Right cardiac atrium (tissue), 5 donors: ENCODE measurements at regions not wholly inside any gene's neighbourhood (a gene's known extent, or its start where the extent isn't known, plus 50 kb on each side); places are given as distances from the start of the nearest gene placed in this dataset.
A peak's percentile ranks its signal among the peaks of the same experiment; 100 is the strongest.

ENCODE experiments used
- ATAC-seq, 2 donors: fragments of 200-7000 bp; cut with Tn5 transposase; one replicate each; pipeline versions ENCODE4 v1.8.0 to v1.9.1; 2020; ENCODE audit warnings: moderate library complexity in 2 of 2, mild to moderate bottlenecking in 1 of 2
- DNase-seq, 3 donors: peaks; one replicate each; pipeline ENCODE4 v3.0.0-alpha.2; 2020
- H3K27ac ChIP-seq: one replicate; pipeline ENCODE4 v1.5.1; 2013; ENCODE audit warnings: mild to moderate bottlenecking, low read length, control low read depth, moderate library complexity
- H3K27me3 ChIP-seq: one replicate; pipeline ENCODE4 v1.6.1; 2013; ENCODE audit not compliant: control insufficient read depth, insufficient read depth
- H3K4me1 ChIP-seq: one replicate; pipeline ENCODE4 v1.6.1; 2013; ENCODE audit warnings: low read length; ENCODE audit not compliant: control insufficient read depth, insufficient read depth
- H3K4me3 ChIP-seq: one replicate; pipeline ENCODE4 v1.5.1; 2013; ENCODE audit warnings: low read length, control low read depth
- H3K9me3 ChIP-seq: one replicate; pipeline ENCODE4 v1.6.1; 2013; ENCODE audit warnings: low read length; ENCODE audit not compliant: control insufficient read depth
- WGBS: extraction: QIAGEN DNeasy Blood & Tissue Kit; methylation state at CpG from one replicate; pipeline ENCODE4 v1.1.7; 2013; 5-methylcytosine and 5-hydroxymethylcytosine counted together
- intact Hi-C, 4 donors: fragments of 100-400 bp; cut with DNase I; formaldehyde crosslinking; loops; one replicate each; pipeline versions ENCODE4 v1.11.0 to v1.14.0; 2022 to 2023
- donor health status: healthy with polysubstance abuse.
- donor health status: DM: no; HTN: yes; CAD: no.
- donor health status: DM: no; HTN: no; CAD: no.
- donor health status: DM: no; HTN: yes; CAD: no; lungs with severe emphysema.
- donor health status: DM: yes; HTN: yes; CAD: no.

DNA sequence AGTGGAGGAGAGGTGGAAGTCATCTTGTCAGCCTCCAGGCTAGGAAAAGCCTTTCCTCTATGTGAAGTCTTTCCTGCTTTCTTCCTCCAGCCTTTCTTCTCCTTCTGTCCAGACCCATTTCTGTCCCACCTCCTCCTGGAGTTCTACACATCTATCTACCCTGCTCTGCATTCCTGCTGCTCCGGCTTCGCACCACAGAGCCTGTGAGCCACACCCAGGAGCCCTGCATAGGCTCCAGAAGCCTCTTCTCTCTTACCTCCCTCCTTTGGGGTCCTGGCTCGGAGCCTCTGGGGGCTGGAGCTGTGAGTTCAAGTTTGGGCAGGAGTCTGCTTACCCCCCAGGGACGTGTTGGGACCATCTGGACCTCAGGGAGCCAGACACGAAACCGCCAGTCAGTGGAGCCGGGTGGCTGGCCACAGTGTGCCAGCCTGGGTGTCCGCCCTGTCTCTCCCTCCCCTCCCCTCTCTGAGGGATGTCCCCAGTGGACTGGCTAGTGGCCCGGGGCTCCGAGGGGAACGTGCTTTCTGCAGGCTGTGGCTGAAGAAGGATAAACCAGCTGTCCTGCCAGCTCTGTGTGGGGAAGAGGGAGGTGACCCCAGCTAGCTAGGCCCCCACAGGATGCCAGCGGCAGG, 99.2 kb downstream of the VEGFA start:
- DNase-seq (no peak), ATAC-seq (peak in 1 of 2 donors; percentile 73)
- Histone ChIP-seq H3K4me3 (no peak overlapping the region), H3K27ac (no peak overlapping the region), H3K9me3 (no peaks in the 10 kb centered on the region), H3K27me3 (no peaks in the 10 kb centered on the region), H3K4me1 (peaks cover 2% of the 10 kb centered on the region)
- intact Hi-C loops = no loop called here
- 57% methylated on average over 12 of the region's 12 CpGs for WGBS

DNA sequence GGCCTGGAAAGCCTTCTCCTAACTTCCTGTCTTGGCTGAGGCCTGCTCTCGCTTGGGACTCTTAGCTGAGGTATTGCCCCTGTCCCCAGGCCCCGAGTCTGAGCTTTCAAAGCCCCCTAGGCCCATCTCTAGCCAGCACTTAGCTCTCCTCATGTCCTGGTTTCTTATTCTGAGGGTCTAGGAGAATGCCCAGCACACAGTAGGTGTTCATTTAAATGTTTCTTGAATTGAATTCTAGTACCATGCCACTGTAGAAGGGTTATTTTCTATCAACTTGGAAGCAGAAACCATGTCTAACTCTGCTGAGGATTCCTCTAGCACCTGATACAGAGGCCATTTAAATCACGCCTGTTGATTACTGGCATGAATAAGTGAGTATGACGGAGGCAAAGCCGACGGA, 98.5 kb downstream of the VEGFA start:
- ATAC-seq (peak in 1 of 2 donors; percentile 19), DNase-seq (no peak)
- Histone ChIP-seq H3K9me3 (no peaks in the 10 kb centered on the region), H3K4me3 (no peak overlapping the region), H3K27me3 (no peaks in the 10 kb centered on the region), H3K27ac (no peak overlapping the region), H3K4me1 (peaks cover 2% of the 10 kb centered on the region)
- 88% methylated on average over 6 of the region's 6 CpGs for WGBS
- intact Hi-C loops = no loop called here

DNA sequence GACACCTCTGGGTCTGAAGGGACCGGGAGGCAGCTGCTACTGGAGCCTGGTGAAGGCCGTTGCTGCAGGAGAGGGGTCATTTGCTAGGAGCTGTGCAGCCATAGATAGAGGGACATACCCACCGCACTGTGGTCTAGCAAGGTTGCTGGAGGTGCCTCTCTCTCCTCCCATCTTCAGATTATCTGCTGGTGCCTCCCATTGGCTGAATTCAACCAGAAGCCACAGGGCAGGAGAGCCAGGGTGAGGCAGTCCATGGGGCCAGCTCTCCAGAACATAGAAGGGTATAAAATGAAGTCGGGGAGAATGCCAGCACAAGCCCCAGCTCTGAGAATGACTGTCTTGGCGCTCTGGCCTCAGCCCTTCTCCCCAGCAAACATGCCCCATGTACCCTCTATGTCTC, 98.0 kb downstream of the VEGFA start:
- intact Hi-C loops = no loop called here
- DNase-seq = no peak
- no peaks in the 10 kb centered on the region for H3K27me3 ChIP-seq
- H3K4me3 ChIP-seq = no peak overlapping the region
- H3K27ac ChIP-seq = no peak overlapping the region
- no peak for ATAC-seq
- 96% methylated on average over 5 of the region's 5 CpGs for WGBS
- no peaks in the 10 kb centered on the region for H3K9me3 ChIP-seq
- H3K4me1 ChIP-seq = peaks cover 2% of the 10 kb centered on the region

DNA sequence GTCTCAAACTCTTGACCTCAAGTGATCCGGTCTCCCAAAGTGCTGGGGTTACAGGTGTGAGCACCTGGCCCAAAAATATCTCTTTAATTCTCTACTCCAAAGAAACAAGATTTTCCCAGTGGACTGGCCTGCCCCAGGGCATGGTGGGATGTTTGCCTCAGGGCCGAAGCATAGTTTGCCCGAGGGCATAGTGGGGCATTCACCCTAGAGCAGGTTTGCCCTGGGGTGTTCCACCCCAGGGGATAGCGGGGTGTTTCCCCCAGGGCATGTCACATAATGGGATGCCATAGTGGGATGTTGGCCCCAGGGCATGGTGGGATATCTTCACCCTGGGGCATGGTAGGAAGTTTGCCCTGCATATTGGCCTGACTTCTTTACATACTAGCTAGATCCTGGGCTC, 97.2 kb downstream of the VEGFA start:
- Histone ChIP-seq H3K4me3 (no peak overlapping the region), H3K4me1 (peaks cover 2% of the 10 kb centered on the region), H3K27ac (no peak overlapping the region), H3K9me3 (no peaks in the 10 kb centered on the region), H3K27me3 (no peaks in the 10 kb centered on the region)
- DNase-seq = no peak
- 96% methylated on average over 4 of the region's 4 CpGs for WGBS
- intact Hi-C loops = no loop called here
- ATAC-seq = no peak

DNA sequence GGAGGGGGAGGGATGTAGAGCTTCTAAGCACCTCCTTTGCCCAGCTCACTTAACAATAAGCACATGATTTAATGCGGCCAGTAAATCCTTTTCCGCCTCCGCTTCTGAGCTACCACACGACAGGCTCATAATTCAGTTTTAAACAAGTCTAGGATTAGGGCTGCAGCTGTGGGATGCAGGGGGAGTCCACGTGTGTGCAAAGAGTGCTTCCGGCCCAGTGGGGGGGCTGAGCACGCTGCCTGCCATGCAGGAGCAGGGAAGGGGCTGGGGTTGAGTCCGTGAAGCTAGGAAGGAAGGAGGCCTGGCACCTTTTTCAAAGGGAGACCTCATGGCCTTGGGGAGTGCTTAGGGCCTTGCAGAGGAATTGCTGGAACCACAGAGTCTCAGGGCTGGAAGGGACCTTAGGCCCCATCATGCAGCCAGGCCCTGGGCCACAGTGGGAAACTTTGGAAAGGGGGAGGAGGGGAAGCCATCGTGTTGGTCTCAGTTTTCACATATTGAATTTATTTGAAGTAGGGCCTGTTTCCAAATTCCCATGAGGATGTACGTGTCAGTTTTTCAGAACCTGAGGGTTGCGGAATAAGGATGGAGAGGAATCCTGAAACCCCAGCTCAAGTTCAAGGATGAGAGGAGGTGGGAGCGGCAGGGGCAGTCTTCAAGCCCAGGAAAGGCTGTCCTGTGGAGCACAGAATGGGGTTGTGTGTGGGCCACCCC, 96.1 kb downstream of the VEGFA start:
- WGBS = 87% methylated on average over 12 of the region's 12 CpGs
- no peak overlapping the region for H3K4me3 ChIP-seq
- H3K9me3 ChIP-seq = no peaks in the 10 kb centered on the region
- ATAC-seq (no peak), DNase-seq (no peak)
- H3K27ac ChIP-seq = no peak overlapping the region
- no peaks in the 10 kb centered on the region for H3K27me3 ChIP-seq
- peaks cover 2% of the 10 kb centered on the region for H3K4me1 ChIP-seq
- intact Hi-C loops = no loop called here

DNA sequence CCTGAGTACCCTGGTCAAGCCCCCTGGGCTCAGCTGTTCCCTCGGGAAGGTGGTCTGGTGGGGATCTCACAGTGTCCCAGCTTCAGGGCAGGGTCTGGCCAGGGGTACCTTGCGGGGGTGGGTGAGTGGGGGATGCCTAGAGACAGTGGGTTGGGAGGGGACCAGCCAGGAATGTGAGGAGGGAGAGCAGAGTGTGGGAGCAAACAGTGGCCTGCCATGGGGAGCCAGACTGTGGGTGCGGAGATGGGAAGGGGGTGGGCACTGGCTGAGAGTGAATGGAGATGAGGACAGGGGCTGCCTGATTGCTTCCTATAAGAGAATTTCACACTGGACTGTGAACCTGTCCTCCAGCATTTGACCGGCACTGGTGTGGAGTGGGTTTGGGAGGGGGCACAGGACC, 95.1 kb downstream of the VEGFA start:
- Histone ChIP-seq H3K9me3 (no peaks in the 10 kb centered on the region), H3K4me3 (no peak overlapping the region), H3K4me1 (peaks cover 2% of the 10 kb centered on the region), H3K27ac (no peak overlapping the region), H3K27me3 (no peaks in the 10 kb centered on the region)
- intact Hi-C loops = no loop called here
- DNase-seq (no peak), ATAC-seq (no peak)
- WGBS = 83% methylated on average over 4 of the region's 4 CpGs

DNA sequence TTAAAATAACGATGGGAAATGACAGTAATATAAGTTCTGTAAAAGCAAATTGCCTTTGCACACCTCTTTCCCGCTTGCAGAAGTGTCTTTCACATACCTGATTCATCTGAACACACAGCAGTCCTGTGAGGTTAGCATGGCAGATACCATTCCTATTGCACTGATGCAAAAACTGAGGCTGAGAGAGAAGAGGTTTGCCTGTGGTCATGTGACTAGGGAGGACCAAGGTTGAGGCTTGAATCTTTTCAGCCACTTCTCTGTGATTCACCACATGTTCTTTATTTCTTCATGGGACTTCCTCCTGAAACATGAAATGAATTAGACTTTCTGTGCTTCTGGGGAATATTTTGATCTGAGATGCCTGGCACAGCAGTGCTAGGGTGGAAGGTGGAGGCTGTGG, 92.9 kb downstream of the VEGFA start:
- intact Hi-C loops = no loop called here
- Histone ChIP-seq H3K4me1 (no peaks in the 10 kb centered on the region), H3K27ac (no peak overlapping the region), H3K4me3 (no peak overlapping the region), H3K27me3 (no peaks in the 10 kb centered on the region), H3K9me3 (no peaks in the 10 kb centered on the region)
- DNase-seq (no peak), ATAC-seq (no peak)
- WGBS = 84% methylated on average over 2 of the region's 2 CpGs

DNA sequence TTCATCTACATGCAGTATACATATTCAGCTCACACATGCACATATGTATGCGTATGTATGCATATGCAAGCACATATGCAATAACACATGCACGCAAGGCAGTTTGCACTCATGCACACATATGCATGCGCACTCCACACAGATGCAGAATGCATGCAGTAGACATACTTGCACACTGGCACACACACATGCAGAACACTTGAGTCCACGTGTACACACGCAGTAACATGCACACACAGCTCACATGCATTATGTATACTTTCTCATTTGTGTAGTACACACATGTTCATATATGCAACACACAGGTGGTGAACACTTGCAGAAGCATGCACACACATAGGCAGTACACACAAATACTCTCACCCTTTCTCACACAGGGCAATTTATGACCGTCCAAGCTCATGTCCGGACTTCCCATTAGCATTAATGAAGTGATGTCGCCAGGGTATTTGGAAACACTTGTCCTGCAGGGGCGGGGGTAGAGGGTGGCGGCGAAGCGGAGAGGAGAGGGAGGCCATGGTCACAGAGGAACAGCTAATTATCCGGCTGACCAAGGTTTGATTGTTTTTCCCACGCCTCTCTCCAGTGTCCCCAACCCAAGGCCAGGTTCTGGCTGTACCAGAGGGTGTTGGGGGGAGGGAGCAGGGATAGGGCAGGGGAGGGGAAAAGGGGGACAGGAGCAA, 91.3 kb downstream of the VEGFA start:
- no peak for DNase-seq
- Histone ChIP-seq H3K9me3 (no peaks in the 10 kb centered on the region), H3K4me1 (no peaks in the 10 kb centered on the region), H3K27me3 (no peaks in the 10 kb centered on the region), H3K4me3 (no peak overlapping the region), H3K27ac (no peak overlapping the region)
- ATAC-seq = no peak
- WGBS = 86% methylated on average over 14 of the region's 14 CpGs
- intact Hi-C loops = no loop called here

DNA sequence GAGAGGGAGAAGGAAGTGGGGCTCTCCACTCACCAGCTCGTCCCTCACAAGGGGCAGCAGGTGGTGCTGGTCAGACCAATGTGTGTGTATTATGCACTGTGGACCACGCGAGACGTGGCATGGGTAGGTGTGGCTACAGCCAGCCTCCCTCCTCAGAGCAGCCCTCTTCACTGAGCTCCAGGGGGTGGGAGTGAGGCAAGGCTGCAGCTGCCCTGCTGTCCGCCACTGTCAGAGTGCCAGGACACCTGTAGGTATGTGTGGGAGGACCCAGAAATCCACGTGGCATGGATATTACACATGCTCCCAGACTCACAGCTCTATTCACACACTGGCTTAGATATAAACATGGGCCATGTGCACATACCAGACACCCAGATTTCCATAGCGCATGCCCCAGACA, 90.3 kb downstream of the VEGFA start:
- H3K4me1 ChIP-seq = no peaks in the 10 kb centered on the region
- no peaks in the 10 kb centered on the region for H3K27me3 ChIP-seq
- DNase-seq (no peak), ATAC-seq (peak; percentile 11 to 52)
- intact Hi-C loops = no loop called here
- no peak overlapping the region for H3K27ac ChIP-seq
- no peak overlapping the region for H3K4me3 ChIP-seq
- no peaks in the 10 kb centered on the region for H3K9me3 ChIP-seq
- WGBS = 44% methylated on average over 7 of the region's 7 CpGs

DNA sequence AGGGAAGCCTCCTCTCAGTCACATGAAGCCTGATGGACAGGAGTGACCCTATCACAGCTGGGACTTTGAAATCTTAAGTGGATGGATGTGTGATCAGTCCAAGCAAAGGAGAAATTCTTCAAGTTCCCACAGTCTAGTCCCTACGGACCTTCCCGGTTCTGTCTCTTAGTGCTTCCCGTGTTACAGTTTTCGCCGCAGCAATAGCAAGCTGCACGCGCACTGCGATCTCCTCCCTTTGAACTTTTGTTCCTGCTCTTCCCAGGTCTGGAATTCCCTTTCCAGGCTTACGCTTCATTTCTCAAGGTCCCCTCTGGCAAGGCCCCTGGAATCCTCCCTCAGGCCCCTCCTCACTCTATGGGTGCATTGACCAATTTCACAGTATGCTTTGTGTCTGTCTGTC, 89.2 kb downstream of the VEGFA start:
- Histone ChIP-seq H3K4me3 (no peak overlapping the region), H3K9me3 (no peaks in the 10 kb centered on the region), H3K4me1 (no peaks in the 10 kb centered on the region), H3K27me3 (no peaks in the 10 kb centered on the region), H3K27ac (no peak overlapping the region)
- intact Hi-C loops = loop anchor here in 1 of 4 donors (5.0 kb wide), 1 partner anchor 88 kb away; no protein-coding TSS in a partner anchor
- DNase-seq (no peak), ATAC-seq (no peak)
- 91% methylated on average over 9 of the region's 9 CpGs for WGBS
